ENCODE measurements at regions not wholly inside any gene's neighbourhood (a gene's known extent, or its start where the extent isn't known, plus 50 kb on each side); places are given as distances from the start of the nearest gene placed in this dataset.
"Not testable (repeated sequence)": the region's sequence is repeated elsewhere in the genome, so short reads cannot be mapped to it uniquely, and the experiment has no call there.

- DNase-seq: peak; percentile 43
These were observed 51.5 kb upstream of the MRI1 start for GRCh38 chr19:13712767-13713201.

DNA sequence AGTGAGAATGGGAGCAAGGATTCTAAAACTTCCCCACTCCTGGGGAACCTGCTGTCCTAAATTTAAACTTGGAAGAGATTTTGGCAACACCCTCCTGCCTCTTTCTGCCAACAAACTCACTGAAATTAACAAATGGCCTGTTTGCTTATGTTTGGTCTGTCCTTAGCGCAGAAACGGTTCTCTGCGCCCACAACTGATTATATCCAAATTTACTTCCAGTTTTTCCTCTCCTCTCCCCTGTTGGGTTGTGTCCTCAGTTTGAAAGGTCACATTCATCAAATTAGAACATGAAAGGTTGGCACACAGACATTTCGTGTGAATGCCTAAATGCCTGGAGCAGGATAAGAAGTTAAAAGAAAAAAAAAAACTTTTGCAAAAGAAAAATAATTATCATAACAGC is 56.4 kb upstream of the MRI1 start:
- DNase-seq: peak; percentile 19

DNA sequence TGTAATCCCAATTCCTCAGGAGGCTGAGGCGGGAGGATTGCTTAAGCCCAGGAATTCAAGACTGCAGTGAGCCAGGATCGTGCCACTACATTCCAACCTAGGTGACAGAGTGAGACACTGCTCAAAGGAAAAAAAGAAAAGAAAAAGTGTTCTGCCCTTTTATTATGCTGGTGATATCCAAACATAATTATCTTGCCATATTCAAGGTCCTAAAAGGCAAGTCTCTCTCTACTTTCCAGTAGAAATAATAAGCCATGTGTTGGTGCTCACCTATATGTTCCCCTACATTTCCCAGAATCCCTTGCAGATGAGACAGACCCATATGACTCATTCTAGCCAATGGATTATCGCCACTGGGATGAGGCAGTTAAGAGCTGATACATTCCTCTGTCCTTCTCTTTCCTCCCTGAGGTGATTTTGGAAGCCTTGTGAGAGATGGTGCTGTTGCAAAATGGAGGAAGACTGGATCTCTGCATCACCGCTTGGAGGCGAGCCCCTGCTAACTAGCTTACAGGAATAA is 58.3 kb upstream of the MRI1 start:
- no peak for DNase-seq

- DNase-seq: no peak
These were observed 59.1 kb upstream of the MRI1 start for GRCh38 chr19:13705201-13705600.

GRCh38 chr19:13701624-13702023 is 62.7 kb upstream of the MRI1 start:
- no peak for DNase-seq

GRCh38 chr19:13700621-13701020 is 63.7 kb upstream of the MRI1 start:
- no peak for DNase-seq

- no peak for DNase-seq
These were observed 64.5 kb upstream of the MRI1 start for GRCh38 chr19:13699786-13700185.

DNA sequence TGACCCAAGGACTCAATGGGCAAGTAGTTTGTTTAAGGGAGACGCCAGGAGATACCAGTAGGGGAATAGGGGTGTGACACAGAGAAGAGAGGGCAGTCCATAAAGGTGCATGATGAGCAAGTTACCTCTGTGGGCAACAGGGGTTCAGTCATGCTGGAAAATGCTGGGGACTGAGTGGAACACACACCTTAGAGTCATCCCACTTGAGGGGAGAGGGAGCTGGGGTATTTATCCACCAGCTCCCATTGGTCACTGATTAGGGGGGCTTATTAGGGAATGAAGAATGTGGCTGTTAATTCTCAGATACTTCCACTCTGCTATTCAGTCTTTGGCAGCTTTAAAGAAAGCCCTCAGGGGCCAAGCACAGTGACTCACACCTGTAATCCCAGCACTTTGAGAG is 67.5 kb upstream of the MRI1 start:
- DNase-seq: no peak

GRCh38 chr19:13693889-13694288 is 70.4 kb upstream of the MRI1 start:
- DNase-seq: peak; percentile 56

DNA sequence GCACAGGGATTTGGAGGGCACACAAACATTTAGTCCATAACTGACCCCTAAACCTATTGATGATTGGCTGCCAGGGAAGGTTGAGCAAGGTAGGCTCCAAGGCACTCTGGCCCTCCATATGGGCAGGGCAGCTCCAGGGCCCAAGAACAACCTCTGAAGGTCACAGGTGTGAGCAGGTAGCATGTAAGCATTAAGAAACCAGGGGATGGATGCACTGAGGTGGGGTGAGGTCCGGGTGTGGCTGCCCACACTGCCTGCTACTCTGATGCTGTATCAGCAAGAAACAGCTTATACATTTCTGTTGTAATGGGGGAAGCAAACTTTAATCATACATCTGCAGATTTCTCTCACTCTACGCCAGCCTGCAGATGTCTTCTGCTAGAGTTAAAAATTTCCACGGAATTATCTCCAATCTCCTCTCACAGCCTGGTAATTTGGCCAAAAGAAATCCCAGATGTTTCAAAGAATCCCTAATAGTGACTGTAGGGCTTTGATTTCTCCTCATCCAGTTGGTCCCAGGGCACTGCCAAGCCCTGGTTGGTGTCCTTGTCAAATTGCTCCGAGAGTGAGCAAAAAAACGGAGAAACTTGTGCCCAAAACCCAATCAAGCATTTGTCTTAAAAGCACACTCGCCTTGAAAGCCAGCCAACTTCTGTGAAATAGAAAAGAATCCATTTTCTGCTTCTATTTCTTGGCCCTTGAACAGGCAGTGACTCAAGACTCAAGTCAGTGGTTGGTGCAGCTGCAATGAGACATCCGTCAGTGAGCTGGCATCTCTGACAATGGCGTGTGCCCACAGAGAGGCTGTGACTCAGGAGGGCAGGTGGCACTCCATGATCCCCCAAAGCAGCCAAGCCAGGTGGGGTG is 72.5 kb upstream of the MRI1 start:
- peak; percentile 34 for DNase-seq

DNA sequence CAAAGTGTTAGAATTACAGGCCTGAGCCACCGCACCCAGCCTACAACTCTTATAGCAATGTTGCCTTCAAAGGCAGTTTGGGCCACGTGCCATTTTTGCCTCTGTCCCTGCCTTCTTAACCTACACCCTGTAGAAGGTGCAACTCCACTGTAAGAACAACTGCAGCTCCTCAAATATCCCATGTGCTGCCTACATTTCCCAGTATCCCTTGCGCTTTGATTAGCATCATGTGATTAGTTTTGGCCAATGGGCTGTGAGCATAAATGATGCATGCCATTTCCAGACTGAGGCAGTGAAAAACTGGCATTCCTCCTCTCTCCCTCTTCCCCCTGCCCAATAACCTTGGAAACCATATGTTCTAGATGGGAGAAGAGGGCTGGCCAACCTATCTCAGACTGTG is 75.2 kb upstream of the MRI1 start:
- DNase-seq: peak; percentile 85

DNA sequence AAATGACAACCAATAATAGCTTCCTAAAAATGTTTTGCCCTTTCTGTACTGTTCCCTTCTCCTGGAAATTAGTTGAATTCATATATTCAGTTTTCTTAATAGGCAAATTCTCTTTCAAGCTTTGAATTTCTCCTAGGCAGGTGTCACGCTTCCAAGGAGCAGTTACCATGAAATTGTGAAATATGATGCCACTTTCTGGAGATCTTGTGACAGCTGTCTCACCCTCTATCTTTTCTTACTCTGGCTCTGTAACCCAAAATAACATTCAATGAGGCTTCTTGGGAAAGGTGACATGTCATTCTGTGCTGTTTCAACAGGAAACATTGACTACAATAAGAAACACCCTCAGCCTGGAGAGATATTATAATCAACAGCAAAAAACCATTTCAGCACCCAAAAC is 80.3 kb upstream of the MRI1 start:
- DNase-seq: no peak

- no peak for DNase-seq
These were observed 82.8 kb upstream of the MRI1 start for GRCh38 chr19:13681509-13681908.

DNA sequence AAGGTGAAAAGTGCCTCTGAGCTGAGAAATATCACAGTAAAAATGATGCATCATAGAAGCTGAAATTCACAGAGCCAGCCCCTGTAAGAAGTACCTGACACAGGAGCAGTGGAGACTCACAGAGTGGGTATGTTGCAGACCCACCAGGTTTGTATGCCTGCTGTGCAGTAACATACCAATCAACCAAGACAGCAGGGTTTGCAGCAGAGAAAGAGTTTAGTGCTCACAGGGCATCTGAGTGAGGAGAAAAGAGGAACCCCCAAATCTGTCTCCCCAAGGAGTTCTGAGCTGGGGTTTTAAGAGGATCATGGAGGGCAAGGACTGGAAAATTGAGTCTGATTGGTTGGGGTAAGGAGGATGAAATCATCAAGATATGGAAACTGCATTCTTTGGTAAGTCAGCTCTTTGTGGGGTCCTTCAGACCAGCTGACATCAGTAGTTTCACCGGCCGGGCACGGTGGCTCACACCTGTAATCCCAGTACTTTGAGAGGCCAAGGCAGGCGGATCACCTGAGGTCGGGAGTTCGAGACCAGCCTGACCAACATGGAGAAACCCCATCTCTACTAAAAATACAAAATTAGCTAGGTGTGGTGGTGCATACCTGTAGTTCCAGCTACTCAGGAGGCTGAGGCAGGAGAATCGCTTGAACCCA is 83.5 kb upstream of the MRI1 start:
- DNase-seq: not testable (repeated sequence)

DNA sequence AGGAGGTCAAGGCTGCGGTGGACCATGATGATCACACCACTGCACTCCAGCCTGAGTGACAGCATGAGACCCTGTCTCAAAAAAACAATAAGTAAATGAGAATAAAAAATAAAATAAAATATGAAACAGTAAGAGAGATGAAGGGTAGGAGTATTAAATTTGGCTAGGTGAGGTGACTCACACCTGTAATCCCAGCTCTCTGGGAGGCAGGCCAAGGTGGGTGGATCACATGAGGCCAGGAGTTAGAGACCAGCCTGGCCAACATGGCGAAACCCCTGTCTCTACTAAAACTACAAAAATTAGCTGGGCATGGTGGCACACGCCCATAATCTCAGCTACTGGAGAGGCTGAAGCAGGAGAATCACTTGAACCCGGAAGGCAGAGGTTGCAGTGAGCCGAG is 87.4 kb upstream of the MRI1 start:
- DNase-seq: not testable (repeated sequence)

DNA sequence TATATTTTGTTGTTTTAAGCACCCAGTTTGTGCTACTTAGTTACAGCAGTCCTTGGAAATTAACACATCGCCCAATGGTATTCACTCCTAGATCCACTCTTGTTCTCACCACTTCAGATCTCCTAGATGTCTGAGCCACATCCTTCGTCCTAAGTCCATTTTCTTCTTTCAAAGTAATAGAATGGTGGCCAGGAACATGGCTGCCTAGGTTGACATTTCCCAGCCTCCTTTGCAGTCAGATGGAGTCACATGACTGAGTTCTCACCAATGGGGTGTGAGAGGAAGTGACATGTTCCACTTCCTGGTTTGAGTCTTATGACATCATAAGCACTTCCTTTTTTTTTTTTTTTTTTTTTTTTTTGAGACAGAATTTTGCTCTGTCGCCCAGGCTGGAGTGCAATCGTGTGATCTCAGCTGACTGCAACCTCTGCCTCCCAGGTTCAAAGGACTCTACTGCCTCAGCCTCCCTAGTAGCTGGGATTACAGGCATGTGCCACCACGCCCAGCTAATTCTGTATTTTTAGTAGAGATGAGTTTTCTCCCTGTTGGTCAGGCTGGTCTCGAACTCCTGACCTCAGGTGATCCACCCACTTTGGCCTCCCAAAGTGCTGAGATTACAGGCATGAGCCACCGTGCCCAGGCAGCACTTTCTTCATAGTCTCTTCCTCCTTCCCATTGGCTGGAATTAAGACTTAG is 91.7 kb upstream of the MRI1 start:
- not testable (repeated sequence) for DNase-seq

GRCh38 chr19:13670846-13671245 is 93.5 kb upstream of the MRI1 start:
- no peak for DNase-seq

DNA sequence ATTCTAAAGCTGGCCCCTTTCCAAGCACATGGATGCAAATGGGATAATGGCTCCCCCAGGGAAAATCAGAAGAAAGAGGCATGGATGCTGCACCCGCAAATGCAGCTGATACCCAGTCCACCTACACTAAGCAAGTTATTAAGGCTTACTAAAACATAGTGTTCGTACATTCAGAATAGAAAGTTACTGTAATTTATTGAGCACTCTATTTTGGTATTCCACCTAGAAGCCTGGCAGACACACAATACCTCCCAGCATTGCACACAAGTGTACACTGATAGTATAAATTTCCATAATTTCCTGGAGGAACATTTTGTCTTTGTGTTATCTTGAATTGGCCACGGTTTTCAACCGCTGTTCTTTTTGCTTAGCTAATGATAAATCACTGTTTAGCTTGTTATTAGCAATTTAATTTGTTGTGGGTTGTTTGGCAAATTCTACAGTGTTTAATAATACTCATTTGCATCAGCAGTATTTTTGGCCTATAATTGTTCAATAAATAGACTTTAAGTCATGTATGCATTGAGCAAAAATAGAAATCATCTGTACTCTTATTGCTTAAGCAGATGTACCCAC is 94.5 kb upstream of the MRI1 start:
- no peak for DNase-seq

- DNase-seq: no peak
These were observed 95.4 kb upstream of the MRI1 start for GRCh38 chr19:13668964-13669363.

DNA sequence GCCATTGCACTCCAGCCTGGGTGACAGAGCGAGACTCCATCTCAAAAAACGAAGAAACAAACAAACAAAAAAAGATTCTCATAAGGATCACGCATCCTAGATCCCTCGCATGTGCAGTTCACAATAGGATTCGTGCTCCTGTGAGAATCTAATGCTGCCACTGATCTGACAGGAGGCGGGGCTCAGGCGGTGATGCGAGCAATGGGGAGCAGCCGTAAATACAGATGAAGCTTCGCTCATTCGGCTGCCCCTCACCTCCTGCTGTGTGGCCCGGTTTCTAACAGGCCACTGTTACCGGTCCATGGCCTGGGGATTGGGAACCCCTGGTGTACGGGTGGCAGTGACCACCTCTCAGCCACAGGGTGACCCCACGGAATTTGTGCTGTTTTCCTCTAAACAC is 98.2 kb upstream of the MRI1 start:
- peak; percentile 30 for DNase-seq

DNA sequence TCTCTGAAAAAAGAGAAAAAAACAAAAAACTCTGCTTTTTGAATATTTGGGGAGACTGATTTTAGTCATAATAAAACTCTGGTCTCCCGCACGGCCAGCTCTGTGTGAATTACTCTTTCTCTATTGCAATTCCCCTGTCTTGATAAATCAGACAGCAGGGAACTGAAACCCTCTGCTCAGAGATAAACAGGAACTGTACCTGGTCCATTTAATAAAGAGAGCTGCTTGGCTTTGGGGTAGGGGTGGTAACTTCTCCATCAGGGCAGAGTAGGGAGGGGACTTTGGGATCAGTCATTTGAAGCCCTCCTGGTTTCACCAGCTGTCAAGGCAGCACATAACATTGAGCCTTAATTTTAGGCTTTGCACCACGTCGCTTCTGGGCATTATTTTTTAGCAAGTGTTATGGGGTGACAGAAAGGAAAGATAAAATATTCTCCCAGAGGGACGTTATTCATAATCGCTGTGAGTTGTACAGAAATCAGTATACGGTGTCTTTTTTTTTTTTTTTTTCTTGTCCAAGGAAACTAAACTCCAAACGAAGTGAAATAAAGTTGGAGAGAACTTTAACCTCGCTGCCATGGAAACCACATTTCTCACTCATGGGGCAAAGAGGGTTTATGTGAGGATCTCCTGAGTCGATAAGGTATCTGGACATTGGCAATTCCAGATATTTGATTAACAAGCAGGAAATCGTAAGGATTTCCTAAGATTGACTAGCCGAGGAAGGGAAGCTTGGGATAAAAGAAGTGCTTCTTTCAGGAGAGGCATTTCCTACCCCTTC is 99.0 kb upstream of the MRI1 start:
- no peak for DNase-seq
